Neural progenitor cell (in vitro differentiated cells): ENCODE measurements at regions not wholly inside any gene's neighbourhood (a gene's known extent, or its start where the extent isn't known, plus 50 kb on each side); places are given as distances from the start of the nearest gene placed in this dataset.

Experiments
- CTCF ChIP-seq: fragments of 200-600 bp; sonication (generic); IDR thresholded peaks from 2 replicates; pipeline ENCODE4 v1.5.1; 2017; ENCODE audit warnings: antibody characterized with exemption, mild to moderate bottlenecking
- EZH2 ChIP-seq: fragments of 200-600 bp; sonication (generic); IDR thresholded peaks from 2 replicates; pipeline ENCODE4 v1.6.1; 2017; ENCODE audit warnings: antibody characterized with exemption, mild to moderate bottlenecking, moderate library complexity

GRCh38 chr4:10891866-10892265 lies 207.3 kb upstream of the CLNK start:
- TF ChIP-seq EZH2, result no peak
- no peak for TF ChIP-seq CTCF
